B cell (primary cell): ENCODE measurements at regions not wholly inside any gene's neighbourhood (a gene's known extent, or its start where the extent isn't known, plus 50 kb on each side); places are given as distances from the start of the nearest gene placed in this dataset.

Experiments
- ATAC-seq: fragments of 200-7000 bp; cut with Tn5 transposase; one replicate; pipeline ENCODE4 v1.10.0; 2021; ENCODE audit warnings: low read depth, mild to moderate bottlenecking, moderate number of reproducible peaks, moderate library complexity
- CTCF ChIA-PET: fragments of 350-600 bp; sonication (Branson Sonifier 250); formaldehyde crosslinking; loops from one replicate; lab custom pipeline; 2021; ENCODE audit warnings: antibody characterized with exemption, inconsistent platforms; lab: Charles Lee
- POLR2A ChIA-PET: fragments of 350-600 bp; sonication (Branson Sonifier 250); formaldehyde crosslinking; loops from one replicate; lab custom pipeline; 2021; ENCODE audit warnings: antibody characterized with exemption; lab: Charles Lee
- DNase-seq: peaks from one replicate; pipeline ENCODE4 v3.0.0; 2013
- H2AFZ ChIP-seq: 2 replicates; pipeline ENCODE4 v1.6.1; 2012; ENCODE audit warnings: mild to moderate bottlenecking, low read depth, low read length; ENCODE audit not compliant: insufficient read depth, poor library complexity, severe bottlenecking
- H3K27ac ChIP-seq, 2 donors: 1 replicate in 1 of 2; 2 replicates in 1 of 2; pipeline ENCODE4 v1.5.1; 2012 to 2013; ENCODE audit warnings: low read length in 2 of 2, mild to moderate bottlenecking in 2 of 2, moderate library complexity in 1 of 2
- H3K27me3 ChIP-seq, 4 experiments: fragments of 200-600 bp in 1 of 4; sonication (generic) in 1 of 4; replicated peaks in 1 of 4; 1 replicate in 2 of 4; 2 replicates in 2 of 4; pipeline versions ENCODE4 v1.6.1 to v1.7.0; 2013 to 2016; ENCODE audit warnings: low read length in 3 of 4, mild to moderate bottlenecking in 2 of 4, mixed read lengths in 1 of 4, moderate library complexity in 1 of 4; ENCODE audit not compliant: insufficient read depth in 4 of 4, control insufficient read depth in 3 of 4; ENCODE audit errors: control extremely low read depth in 1 of 4
- H3K36me3 ChIP-seq, 2 experiments: replicated peaks in 1 of 2; 1 replicate in 1 of 2; 2 replicates in 1 of 2; pipeline versions ENCODE4 v1.6.1 to v1.7.1; 2013; ENCODE audit warnings: low read length in 1 of 2; ENCODE audit not compliant: insufficient read depth in 2 of 2, control insufficient read depth in 1 of 2; ENCODE audit errors: control extremely low read depth in 1 of 2, extremely low read depth in 1 of 2
- H3K4me1 ChIP-seq, 2 donors: fragments of 200-600 bp in 1 of 2; sonication (generic) in 1 of 2; 1 replicate in 1 of 2; 2 replicates in 1 of 2; pipeline versions ENCODE4 v1.5.1 to v1.6.1; 2013 to 2017; ENCODE audit warnings: low read length in 2 of 2; ENCODE audit not compliant: control insufficient read depth in 2 of 2, insufficient read depth in 2 of 2
- H3K4me2 ChIP-seq: replicated peaks from 2 replicates; pipeline ENCODE3; 2012; ENCODE audit warnings: mild to moderate bottlenecking, low read depth, low read length; ENCODE audit not compliant: poor library complexity, severe bottlenecking
- H3K4me3 ChIP-seq, 5 experiments: fragments of 200-600 bp in 1 of 5; sonication (generic) in 1 of 5; 1 replicate in 3 of 5; 2 replicates in 2 of 5; pipeline versions ENCODE4 v1.5.1 to v1.7.0; 2011 to 2016; ENCODE audit warnings: low read length in 4 of 5, mild to moderate bottlenecking in 4 of 5, low read depth in 2 of 5, control low read depth in 1 of 5, moderate library complexity in 1 of 5; ENCODE audit not compliant: insufficient read depth in 1 of 5; ENCODE audit errors: control extremely low read depth in 1 of 5, extremely low read depth in 1 of 5
- H3K79me2 ChIP-seq: fragments of 200-600 bp; sonication (generic); one replicate; pipeline ENCODE4 v1.6.0; 2016; ENCODE audit warnings: low read length; ENCODE audit not compliant: control insufficient read depth, insufficient read depth
- H3K9ac ChIP-seq: fragments of 200-600 bp; sonication (generic); 2 replicates; pipeline ENCODE4 v1.6.1; 2017; ENCODE audit warnings: mild to moderate bottlenecking, low read length, moderate library complexity
- H3K9me3 ChIP-seq, 3 donors: one replicate each; pipeline versions ENCODE4 v1.6.1 to v1.7.1; 2013; ENCODE audit warnings: low read length in 2 of 3; ENCODE audit not compliant: control insufficient read depth in 2 of 3, insufficient read depth in 1 of 3; ENCODE audit errors: control extremely low read depth in 1 of 3
- H4K20me1 ChIP-seq: 2 replicates; pipeline ENCODE4 v1.6.0; 2012; ENCODE audit warnings: mild to moderate bottlenecking, low read length; ENCODE audit not compliant: insufficient read depth, control insufficient read depth, poor library complexity, severe bottlenecking
- H3K27ac Mint-ChIP-seq: one replicate; pipeline ENCODE4 v1.8.0; 2021; ENCODE audit warnings: mixed read lengths
- H3K27me3 Mint-ChIP-seq: one replicate; pipeline ENCODE4 v1.8.0; 2021; ENCODE audit warnings: mixed read lengths
- H3K4me1 Mint-ChIP-seq: one replicate; pipeline ENCODE4 v1.8.0; 2021; ENCODE audit warnings: mixed read lengths
- H3K4me3 Mint-ChIP-seq: one replicate; pipeline ENCODE4 v1.8.0; 2021; ENCODE audit warnings: mixed read lengths
- H3K9me3 Mint-ChIP-seq: one replicate; pipeline ENCODE4 v1.8.0; 2022; ENCODE audit warnings: mixed read lengths; ENCODE audit not compliant: insufficient read depth
- EZH2 ChIP-seq: IDR thresholded peaks from 2 replicates; pipeline ENCODE4 v1.6.1; 2012; ENCODE audit warnings: borderline replicate concordance, low read depth, mild to moderate bottlenecking, moderate library complexity, low read length; ENCODE audit not compliant: insufficient read depth, poor library complexity, severe bottlenecking
- WGBS: methylation state at CpG from one replicate; pipeline ENCODE4 v1.1.5; 2013; ENCODE audit warnings: missing lambda C conversion rate; ENCODE audit not compliant: insufficient coverage; 5-methylcytosine and 5-hydroxymethylcytosine counted together
- intact Hi-C: fragments of 100-400 bp; cut with micrococcal nuclease; formaldehyde crosslinking; loops from one replicate; pipeline ENCODE4 v1.10.0; 2022
- TF ChIP-seq, protein P1 (sequence below): fragments of 200-600 bp; IDR thresholded peaks from one replicate; pipeline ENCODE4 v1.8.0; 2022; ENCODE audit warnings: antibody characterized with exemption, mild to moderate bottlenecking

DNA sequence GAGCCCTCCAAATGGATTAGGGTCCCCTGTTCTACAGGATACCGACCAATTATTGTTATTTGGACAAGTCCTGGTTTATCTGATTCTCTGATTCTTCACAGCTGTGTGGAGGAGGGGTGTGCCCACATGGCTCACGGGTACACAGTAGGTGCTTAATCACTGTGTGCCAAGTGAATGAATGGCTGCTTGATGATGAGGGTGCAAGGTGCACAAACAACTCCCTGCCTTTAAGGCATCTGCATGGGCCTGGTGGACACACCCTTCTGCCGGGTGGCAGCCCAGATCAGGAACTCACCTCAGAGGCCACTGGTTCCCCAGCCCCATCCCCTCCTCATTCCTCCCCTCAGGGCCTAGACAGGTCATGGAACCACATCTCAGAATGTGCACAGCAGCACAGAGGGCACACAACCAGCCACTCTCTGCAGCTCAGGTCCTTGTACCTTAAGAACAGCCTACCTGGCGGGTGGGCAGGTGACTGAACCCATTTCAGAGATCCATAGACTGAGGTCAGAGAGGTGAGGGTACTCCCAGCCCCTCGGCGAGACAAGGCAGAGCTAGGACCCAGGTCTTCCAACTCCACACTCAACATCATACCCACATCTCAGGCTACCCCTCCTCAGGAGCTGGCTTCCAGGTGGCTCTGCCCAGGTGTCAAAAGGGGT lies 50.3 kb downstream of the SHANK2 start:
- intact Hi-C loops, result no loop called here
- Mint-ChIP-seq H3K27ac (no peak overlapping the region), H3K9me3 (no peaks in the 10 kb centered on the region), H3K4me3 (no peak overlapping the region), H3K4me1 (peaks cover 22% of the 10 kb centered on the region), H3K27me3 (peaks cover 17% of the 10 kb centered on the region)
- ATAC-seq (no peak), DNase-seq (no peak)
- no peak overlapping the region for H3K4me2 ChIP-seq
- H3K9ac ChIP-seq, result no peak overlapping the region
- WGBS, result 95% methylated on average over 3 of the region's 6 CpGs
- no peak overlapping the region for H2AFZ ChIP-seq
- H3K4me1 ChIP-seq, result peaks cover 6 to 9% of the 10 kb centered on the region in 2 donors
- H3K27ac ChIP-seq, result no peak overlapping the region
- POLR2A ChIA-PET, result no interaction called here
- no peaks in the 10 kb centered on the region for H3K79me2 ChIP-seq
- no peak overlapping the region for H3K4me3 ChIP-seq
- TF ChIP-seq, protein P1, sequence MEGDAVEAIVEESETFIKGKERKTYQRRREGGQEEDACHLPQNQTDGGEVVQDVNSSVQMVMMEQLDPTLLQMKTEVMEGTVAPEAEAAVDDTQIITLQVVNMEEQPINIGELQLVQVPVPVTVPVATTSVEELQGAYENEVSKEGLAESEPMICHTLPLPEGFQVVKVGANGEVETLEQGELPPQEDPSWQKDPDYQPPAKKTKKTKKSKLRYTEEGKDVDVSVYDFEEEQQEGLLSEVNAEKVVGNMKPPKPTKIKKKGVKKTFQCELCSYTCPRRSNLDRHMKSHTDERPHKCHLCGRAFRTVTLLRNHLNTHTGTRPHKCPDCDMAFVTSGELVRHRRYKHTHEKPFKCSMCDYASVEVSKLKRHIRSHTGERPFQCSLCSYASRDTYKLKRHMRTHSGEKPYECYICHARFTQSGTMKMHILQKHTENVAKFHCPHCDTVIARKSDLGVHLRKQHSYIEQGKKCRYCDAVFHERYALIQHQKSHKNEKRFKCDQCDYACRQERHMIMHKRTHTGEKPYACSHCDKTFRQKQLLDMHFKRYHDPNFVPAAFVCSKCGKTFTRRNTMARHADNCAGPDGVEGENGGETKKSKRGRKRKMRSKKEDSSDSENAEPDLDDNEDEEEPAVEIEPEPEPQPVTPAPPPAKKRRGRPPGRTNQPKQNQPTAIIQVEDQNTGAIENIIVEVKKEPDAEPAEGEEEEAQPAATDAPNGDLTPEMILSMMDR, result no peak
- TF ChIP-seq EZH2, result no peak
- no peaks in the 10 kb centered on the region for H3K27me3 ChIP-seq
- no peaks in the 10 kb centered on the region for H4K20me1 ChIP-seq
- CTCF ChIA-PET, result no interaction called here
- no peaks in the 10 kb centered on the region for H3K9me3 ChIP-seq
- no peaks in the 10 kb centered on the region for H3K36me3 ChIP-seq

DNA sequence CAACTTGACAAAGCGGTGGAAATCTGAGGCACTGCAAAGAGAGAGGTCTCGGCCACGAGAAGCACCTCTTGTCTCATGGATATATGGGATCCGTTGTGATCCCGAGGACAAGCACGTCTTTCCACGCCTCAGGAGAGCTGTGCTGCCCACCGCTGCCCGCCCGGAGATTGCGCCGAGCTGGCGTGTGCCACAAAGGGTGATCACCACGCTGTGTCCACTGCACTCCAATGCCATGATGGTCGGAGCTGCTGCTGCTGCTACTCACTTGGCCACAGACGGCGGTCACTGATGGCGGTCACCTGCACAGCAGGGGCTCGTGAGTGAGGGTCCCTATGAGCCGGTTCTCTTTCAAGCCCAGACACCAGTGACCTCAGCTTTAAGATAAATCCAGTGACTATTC lies 51.1 kb downstream of the SHANK2 start:
- no peak overlapping the region for H3K27ac Mint-ChIP-seq
- POLR2A ChIA-PET, result no interaction called here
- H3K4me1 ChIP-seq, result peaks cover 6 to 9% of the 10 kb centered on the region in 2 donors
- H3K9me3 ChIP-seq, result no peaks in the 10 kb centered on the region
- H3K36me3 ChIP-seq, result no peaks in the 10 kb centered on the region
- H3K4me3 ChIP-seq, result no peak overlapping the region
- no peak overlapping the region for H2AFZ ChIP-seq
- H3K9me3 Mint-ChIP-seq, result no peaks in the 10 kb centered on the region
- no peaks in the 10 kb centered on the region for H4K20me1 ChIP-seq
- peaks cover 22% of the 10 kb centered on the region for H3K4me1 Mint-ChIP-seq
- ATAC-seq (no peak), DNase-seq (no peak)
- H3K79me2 ChIP-seq, result no peaks in the 10 kb centered on the region
- CTCF ChIA-PET, result no interaction called here
- TF ChIP-seq, protein P1, result no peak
- TF ChIP-seq EZH2, result no peak
- 93% methylated on average over 19 of the region's 20 CpGs for WGBS
- H3K4me2 ChIP-seq, result no peak overlapping the region
- H3K9ac ChIP-seq, result no peak overlapping the region
- peaks cover 17% of the 10 kb centered on the region for H3K27me3 Mint-ChIP-seq
- intact Hi-C loops, result no loop called here
- H3K4me3 Mint-ChIP-seq, result no peak overlapping the region
- no peaks in the 10 kb centered on the region for H3K27me3 ChIP-seq
- H3K27ac ChIP-seq, result no peak overlapping the region
